ENCODE measurements at regions not wholly inside any gene's neighbourhood (a gene's known extent, or its start where the extent isn't known, plus 50 kb on each side); places are given as distances from the start of the nearest gene placed in this dataset.

GRCh38 chr14:43479596-43480195 is 1027.4 kb downstream of the FSCB start:
- Histone ChIP-seq H3K27me3 (no peaks in the 10 kb centered on the region), H3K9me3 (no peaks in the 10 kb centered on the region), H3K4me1 (no peaks in the 10 kb centered on the region), H3K4me3 (no peak overlapping the region), H3K27ac (no peak overlapping the region), H3K36me3 (no peaks in the 10 kb centered on the region)
- no peak for FAIRE-seq
- no peak for TF ChIP-seq CTCF (IDR thresholded peaks at IDR 0.05)
- 49 to 73% methylated on average over 2 of the region's 2 CpGs for WGBS, 2 donors
- intact Hi-C loops (cut with DNase I) = no loop called here
- no peak for DNase-seq
- no peak for ATAC-seq

- H3K9me3 ChIP-seq = no peaks in the 10 kb centered on the region
- intact Hi-C loops (cut with DNase I) = no loop called here
- ATAC-seq (no peak), FAIRE-seq (no peak), DNase-seq (no peak)
- H3K27ac ChIP-seq = no peak overlapping the region
- no peaks in the 10 kb centered on the region for H3K36me3 ChIP-seq
- H3K4me1 ChIP-seq = no peaks in the 10 kb centered on the region
- 75 to 76% methylated on average over 2 of the region's 2 CpGs for WGBS, 2 donors
- H3K4me3 ChIP-seq = no peak overlapping the region
- TF ChIP-seq CTCF (IDR thresholded peaks at IDR 0.05) = no peak
- no peaks in the 10 kb centered on the region for H3K27me3 ChIP-seq
These were observed 1030.3 kb downstream of the FSCB start for GRCh38 chr14:43476822-43477221.

GRCh38 chr14:43475757-43476156 is 1031.3 kb downstream of the FSCB start:
- no peaks in the 10 kb centered on the region for H3K4me1 ChIP-seq
- FAIRE-seq = no peak
- no peaks in the 10 kb centered on the region for H3K9me3 ChIP-seq
- TF ChIP-seq CTCF (IDR thresholded peaks at IDR 0.05) = no peak
- ATAC-seq = no peak
- no peak overlapping the region for H3K27ac ChIP-seq
- H3K4me3 ChIP-seq = no peak overlapping the region
- H3K27me3 ChIP-seq = no peaks in the 10 kb centered on the region
- H3K36me3 ChIP-seq = no peaks in the 10 kb centered on the region
- intact Hi-C loops (cut with DNase I) = no loop called here
- DNase-seq = no peak

GRCh38 chr14:43471595-43471994 is 1035.5 kb downstream of the FSCB start:
- Histone ChIP-seq H3K27ac (no peak overlapping the region), H3K4me3 (no peak overlapping the region), H3K27me3 (no peaks in the 10 kb centered on the region), H3K9me3 (no peaks in the 10 kb centered on the region), H3K4me1 (no peaks in the 10 kb centered on the region), H3K36me3 (no peaks in the 10 kb centered on the region)
- no peak for DNase-seq
- 78 to 88% methylated on average over 1 of the region's 1 CpG for WGBS, 2 donors
- intact Hi-C loops (cut with DNase I) = no loop called here
- no peak for FAIRE-seq
- no peak for ATAC-seq
- TF ChIP-seq CTCF (IDR thresholded peaks at IDR 0.05) = no peak

- H3K4me3 ChIP-seq = no peak overlapping the region
- 69 to 81% methylated on average over 1 of the region's 1 CpG for WGBS, 2 donors
- H3K27ac ChIP-seq = no peak overlapping the region
- H3K27me3 ChIP-seq = no peaks in the 10 kb centered on the region
- no peaks in the 10 kb centered on the region for H3K36me3 ChIP-seq
- FAIRE-seq (no peak), ATAC-seq (no peak), DNase-seq (no peak)
- no peak for TF ChIP-seq CTCF (IDR thresholded peaks at IDR 0.05)
- no peaks in the 10 kb centered on the region for H3K4me1 ChIP-seq
- peaks cover 0 to 3% (median 0%) of the 10 kb centered on the region in 4 donors for H3K9me3 ChIP-seq
- intact Hi-C loops (cut with DNase I) = no loop called here
These were observed 1042.1 kb downstream of the FSCB start for GRCh38 chr14:43464968-43465367.

All from pancreas (tissue), 10 donors.